Endothelial cell of umbilical vein (primary cell): ENCODE measurements at regions not wholly inside any gene's neighbourhood (a gene's known extent, or its start where the extent isn't known, plus 50 kb on each side); places are given as distances from the start of the nearest gene placed in this dataset.

Experiments used
- BruUV-seq: library from RNA; stranded (reverse); fragments of 400-500 nt; replicated peaks from 2 replicates; lab custom pipeline; 2021; lab: Mats Ljungman, UMichigan
- CTCF ChIA-PET: fragments of 300-600, 350-600 bp; sonication (Branson Sonifier 250); formaldehyde crosslinking; loops from one replicate; lab custom pipeline; 2021; ENCODE audit warnings: antibody characterized with exemption, inconsistent platforms; lab: Charles Lee
- POLR2A ChIA-PET: fragments of 300-600, 350-600 bp; sonication (Branson Sonifier 250); formaldehyde crosslinking; loops from one replicate; lab custom pipeline; 2021; ENCODE audit warnings: antibody characterized with exemption, inconsistent platforms; lab: Charles Lee
- DNase-seq: peaks from one replicate; pipeline ENCODE4 v3.0.0-alpha.2; 2011; ENCODE audit warnings: low read depth, low spot score
- FAIRE-seq: peaks from 2 replicates; lab custom pipeline; 2011; peaks lifted over from hg19 to GRCh38; lab: Jason Lieb, UNC
- H2AFZ ChIP-seq: 2 replicates; pipeline ENCODE4 v1.6.0; 2012; ENCODE audit warnings: low read depth, low read length, control low read depth, inconsistent platforms
- H3K27ac ChIP-seq: 2 replicates; pipeline ENCODE4 v1.5.1; 2011; ENCODE audit warnings: low read depth, mild to moderate bottlenecking, control low read depth, low read length, moderate library complexity; ENCODE audit not compliant: insufficient read depth
- H3K27me3 ChIP-seq, 2 experiments: 2 replicates each; pipeline versions ENCODE4 v1.6.0 to v1.6.1; 2011; ENCODE audit warnings: low read length in 2 of 2, mixed read lengths in 1 of 2; ENCODE audit not compliant: control insufficient read depth in 2 of 2, insufficient read depth in 2 of 2
- H3K36me3 ChIP-seq, 2 experiments: 2 replicates in 1 of 2; 3 replicates in 1 of 2; pipeline ENCODE4 v1.5.1; 2011; ENCODE audit warnings: low read length in 2 of 2, mild to moderate bottlenecking in 1 of 2, moderate library complexity in 1 of 2; ENCODE audit not compliant: control insufficient read depth in 2 of 2, insufficient read depth in 2 of 2; ENCODE audit errors: extremely low read depth in 1 of 2
- H3K4me1 ChIP-seq: 3 replicates; pipeline ENCODE4 v1.5.1; 2011; ENCODE audit warnings: mild to moderate bottlenecking, low read length; ENCODE audit not compliant: control insufficient read depth, insufficient read depth; ENCODE audit errors: extremely low read depth
- H3K4me2 ChIP-seq: 2 replicates; pipeline ENCODE4 v1.6.1; 2011; ENCODE audit warnings: low read length, control low read depth, mixed read lengths; ENCODE audit not compliant: insufficient read depth
- H3K4me3 ChIP-seq, 3 experiments: fragments of 200-600 bp in 1 of 3; sonication (generic), shearing (Covaris generic) in 1 of 3; replicated peaks in 1 of 3; 2 replicates each; pipeline ENCODE4 v1.5.1; 2011 to 2016; ENCODE audit warnings: control low read depth in 3 of 3, low read length in 3 of 3, mild to moderate bottlenecking in 2 of 3, inconsistent platforms in 1 of 3, low read depth in 1 of 3, moderate library complexity in 1 of 3; ENCODE audit not compliant: insufficient read depth in 1 of 3
- H3K79me2 ChIP-seq: 2 replicates; pipeline ENCODE4 v1.6.0; 2012; ENCODE audit warnings: low read length, inconsistent platforms; ENCODE audit not compliant: control insufficient read depth, insufficient read depth
- H3K9ac ChIP-seq: replicated peaks from 2 replicates; pipeline ENCODE3; 2011; ENCODE audit warnings: low read length, control low read depth; ENCODE audit not compliant: insufficient read depth; ENCODE audit errors: extremely low read depth
- H3K9me1 ChIP-seq: replicated peaks from 3 replicates; pipeline ENCODE4 v1.6.0; 2011; ENCODE audit warnings: mild to moderate bottlenecking, low read length; ENCODE audit not compliant: control insufficient read depth, insufficient read depth; ENCODE audit errors: extremely low read depth
- H3K9me3 ChIP-seq: replicated peaks from 2 replicates; pipeline ENCODE4 v1.5.1; 2012; ENCODE audit warnings: low read length, inconsistent platforms; ENCODE audit not compliant: control insufficient read depth, insufficient read depth
- H4K20me1 ChIP-seq: replicated peaks from 2 replicates; pipeline ENCODE3; 2011; ENCODE audit warnings: mild to moderate bottlenecking, low read length; ENCODE audit not compliant: control insufficient read depth, insufficient read depth; ENCODE audit errors: extremely low read depth
- EZH2 ChIP-seq: IDR thresholded peaks from 2 replicates; pipeline ENCODE4 v1.6.1; 2012; ENCODE audit warnings: borderline replicate concordance, low read depth, mild to moderate bottlenecking, moderate library complexity, low read length, inconsistent platforms; ENCODE audit not compliant: severe bottlenecking
- FOS ChIP-seq: IDR thresholded peaks from 2 replicates; pipeline ENCODE4 v1.6.1; 2011; ENCODE audit warnings: mild to moderate bottlenecking, low read length, moderate library complexity, borderline replicate concordance; ENCODE audit not compliant: insufficient read depth
- GATA2 ChIP-seq: IDR thresholded peaks from 2 replicates; pipeline ENCODE4 v1.7.0; 2011; ENCODE audit warnings: low read depth, mild to moderate bottlenecking, moderate library complexity, mixed read lengths, low read length; ENCODE audit not compliant: insufficient read length, insufficient read depth
- JUN ChIP-seq: IDR thresholded peaks from 2 replicates; pipeline ENCODE4 v1.6.1; 2011; ENCODE audit warnings: borderline replicate concordance, low read depth; ENCODE audit not compliant: insufficient read length, insufficient read depth
- MAX ChIP-seq: IDR thresholded peaks from 2 replicates; pipeline ENCODE4 v1.6.1; 2011; ENCODE audit not compliant: insufficient read depth, insufficient read length
- MYC ChIP-seq: IDR thresholded peaks from one replicate; pipeline ENCODE4 v1.6.1; 2011; ENCODE audit warnings: mild to moderate bottlenecking, low read depth, low read length
- POLR2A ChIP-seq: IDR thresholded peaks from 2 replicates; pipeline ENCODE4 v1.6.1; 2012; ENCODE audit warnings: low read depth, mild to moderate bottlenecking, control low read depth, low read length
- POLR2AphosphoS5 ChIP-seq: IDR thresholded peaks from 2 replicates; pipeline ENCODE4 v1.6.1; 2012; ENCODE audit warnings: low read depth, mild to moderate bottlenecking, control low read depth, low read length, moderate library complexity; ENCODE audit not compliant: insufficient read depth
- dilution Hi-C: fragments of 300-500 bp; cut with MboI; formaldehyde crosslinking; loops from one replicate; pipeline ENCODE4 v1.15.0; 2019; ENCODE audit warnings: low sequenced_read_pairs; ENCODE audit not compliant: extremely low pct_ligation_motif_present
- intact Hi-C: fragments of 100-400 bp; cut with micrococcal nuclease; formaldehyde crosslinking; loops from one replicate; pipeline ENCODE4 v1.10.0; 2022
- TF ChIP-seq, protein P1 (sequence below), 2 donors: IDR thresholded peaks; 1 replicate in 1 of 2; 2 replicates in 1 of 2; pipeline ENCODE4 v1.5.1; 2011; ENCODE audit warnings: low read length in 2 of 2, mild to moderate bottlenecking in 2 of 2, moderate library complexity in 2 of 2, control low read depth in 1 of 2, inconsistent platforms in 1 of 2, low read depth in 1 of 2; ENCODE audit not compliant: insufficient read depth in 1 of 2; ENCODE audit errors: extremely low read depth in 1 of 2

GRCh38 chr20:19943061-19943521 lies 74.1 kb upstream of the NAA20 start:
- TF ChIP-seq POLR2AphosphoS5 (no peak), JUN (no peak), FOS (no peak), MAX (no peak), GATA2 (no peak), MYC (no peak), POLR2A (no peak), EZH2 (no peak)
- TF ChIP-seq, protein P1, sequence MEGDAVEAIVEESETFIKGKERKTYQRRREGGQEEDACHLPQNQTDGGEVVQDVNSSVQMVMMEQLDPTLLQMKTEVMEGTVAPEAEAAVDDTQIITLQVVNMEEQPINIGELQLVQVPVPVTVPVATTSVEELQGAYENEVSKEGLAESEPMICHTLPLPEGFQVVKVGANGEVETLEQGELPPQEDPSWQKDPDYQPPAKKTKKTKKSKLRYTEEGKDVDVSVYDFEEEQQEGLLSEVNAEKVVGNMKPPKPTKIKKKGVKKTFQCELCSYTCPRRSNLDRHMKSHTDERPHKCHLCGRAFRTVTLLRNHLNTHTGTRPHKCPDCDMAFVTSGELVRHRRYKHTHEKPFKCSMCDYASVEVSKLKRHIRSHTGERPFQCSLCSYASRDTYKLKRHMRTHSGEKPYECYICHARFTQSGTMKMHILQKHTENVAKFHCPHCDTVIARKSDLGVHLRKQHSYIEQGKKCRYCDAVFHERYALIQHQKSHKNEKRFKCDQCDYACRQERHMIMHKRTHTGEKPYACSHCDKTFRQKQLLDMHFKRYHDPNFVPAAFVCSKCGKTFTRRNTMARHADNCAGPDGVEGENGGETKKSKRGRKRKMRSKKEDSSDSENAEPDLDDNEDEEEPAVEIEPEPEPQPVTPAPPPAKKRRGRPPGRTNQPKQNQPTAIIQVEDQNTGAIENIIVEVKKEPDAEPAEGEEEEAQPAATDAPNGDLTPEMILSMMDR (IDR thresholded peaks at IDR 0.05; ENCODE audit: extremely low read depth in 1 of 2, insufficient read depth in 1 of 2, low read depth in 1 of 2, low read length in 2 of 2) = no peak
- POLR2A ChIA-PET = interaction anchor here (0.7 kb wide), 1 partner anchor 50 kb away, joined by 3 read pairs; no protein-coding TSS in a partner anchor
- no peak overlapping the region for H2AFZ ChIP-seq
- intact Hi-C loops = no loop called here
- no peak overlapping the region for H3K4me3 ChIP-seq
- DNase-seq (peak; percentile 75), FAIRE-seq (peak; percentile 37)
- no peak overlapping the region for H3K9ac ChIP-seq
- no peaks in the 10 kb centered on the region for H3K9me1 ChIP-seq
- dilution Hi-C loops = no loop called here
- H3K79me2 ChIP-seq = peaks cover 5% of the 10 kb centered on the region
- H3K27ac ChIP-seq = no peak overlapping the region
- H3K4me2 ChIP-seq = no peak overlapping the region
- H3K4me1 ChIP-seq = peaks cover 23% of the 10 kb centered on the region
- H3K36me3 ChIP-seq = peaks cover 8 to 16% of the 10 kb centered on the region in 2 experiments
- no peaks in the 10 kb centered on the region for H4K20me1 ChIP-seq
- CTCF ChIA-PET = interaction anchor here (1.2 kb wide), 1 partner anchor 8 kb away, joined by 3 read pairs; no protein-coding TSS in a partner anchor
- no peaks in the 10 kb centered on the region for H3K9me3 ChIP-seq
- BruUV-seq = no TSS peak
- H3K27me3 ChIP-seq = no peaks in the 10 kb centered on the region
